Lower lobe of right lung (tissue), 2 donors: ENCODE measurements at regions not wholly inside any gene's neighbourhood (a gene's known extent, or its start where the extent isn't known, plus 50 kb on each side); places are given as distances from the start of the nearest gene placed in this dataset.
A peak's percentile ranks its signal among the peaks of the same experiment; 100 is the strongest.
"Not testable (repeated sequence)": the region's sequence is repeated elsewhere in the genome, so short reads cannot be mapped to it uniquely, and the experiment has no call there.

Experiments
- ATAC-seq, 2 donors: fragments of 200-7000 bp; cut with Tn5 transposase; one replicate each; pipeline ENCODE4 v1.9.1; 2020 to 2022; ENCODE audit warnings: mild to moderate bottlenecking in 2 of 2, moderate library complexity in 2 of 2
- DNase-seq: peaks from one replicate; pipeline ENCODE4 v3.0.0-alpha.2; 2020
- H3K27ac ChIP-seq: fragments of 200-600 bp; one replicate; pipeline ENCODE4 v1.8.0; 2022
- H3K27me3 ChIP-seq: fragments of 200-600 bp; one replicate; pipeline ENCODE4 v1.8.0; 2022; ENCODE audit warnings: low read depth
- H3K36me3 ChIP-seq: fragments of 200-600 bp; one replicate; pipeline ENCODE4 v1.8.0; 2022; ENCODE audit warnings: mild to moderate bottlenecking
- H3K4me1 ChIP-seq: fragments of 200-600 bp; one replicate; pipeline ENCODE4 v1.8.0; 2022
- H3K4me3 ChIP-seq: fragments of 200-600 bp; one replicate; pipeline ENCODE4 v1.8.0; 2022; ENCODE audit warnings: mild to moderate bottlenecking
- H3K9me3 ChIP-seq: fragments of 200-600 bp; one replicate; pipeline ENCODE4 v1.8.0; 2022
- intact Hi-C: fragments of 100-400 bp; cut with DNase I; formaldehyde crosslinking; loops from one replicate; pipeline ENCODE4 v1.11.0; 2022
- TF ChIP-seq, protein P1 (sequence below): fragments of 200-600 bp; IDR thresholded peaks from one replicate; pipeline ENCODE4 v1.8.0; 2022; ENCODE audit warnings: antibody characterized with exemption, mild to moderate bottlenecking
- donor health status: DM: no; HTN: yes; CAD: no; lungs with severe emphysema.

DNA sequence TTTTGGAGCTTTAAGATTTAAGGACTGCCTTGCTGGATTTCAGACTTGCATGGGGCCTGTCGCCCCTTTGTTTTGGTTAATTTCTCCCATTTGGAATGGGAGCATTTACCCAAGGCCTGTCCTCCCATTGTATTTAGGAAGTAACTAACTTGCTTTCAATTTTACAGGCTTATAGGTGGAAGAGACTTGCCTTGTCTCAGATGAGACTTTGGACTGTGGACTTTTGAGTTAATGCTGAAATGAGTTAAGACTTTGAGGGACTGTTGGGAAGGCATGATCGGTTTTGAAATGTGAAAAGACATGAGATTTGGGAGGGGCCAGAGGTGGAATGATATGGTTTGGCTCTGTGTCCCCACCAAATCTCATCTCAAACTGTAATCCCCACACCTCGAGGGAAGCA is 56.5 kb upstream of the TNFSF10 start:
- H3K36me3 ChIP-seq, ATAC-seq, H3K9me3 ChIP-seq, H3K27me3 ChIP-seq, DNase-seq, intact Hi-C loops, H3K4me3 ChIP-seq: not testable (repeated sequence)
- Histone ChIP-seq H3K27ac (peak overlapping the region; percentile 73), H3K4me1 (peaks cover 36% of the 10 kb centered on the region)

GRCh38 chr3:172578714-172579113 is 55.5 kb upstream of the TNFSF10 start:
- H3K27ac ChIP-seq: peak overlapping the region; percentile 21
- H3K4me3 ChIP-seq, H3K9me3 ChIP-seq, H3K36me3 ChIP-seq, ATAC-seq, intact Hi-C loops, H3K27me3 ChIP-seq, DNase-seq: not testable (repeated sequence)
- H3K4me1 ChIP-seq: peaks cover 36% of the 10 kb centered on the region

- Histone ChIP-seq H3K4me1 (peaks cover 36% of the 10 kb centered on the region), H3K27ac (peak overlapping the region; percentile 21), H3K4me3 (no peak overlapping the region), H3K9me3 (no peaks in the 10 kb centered on the region), H3K27me3 (no peaks in the 10 kb centered on the region), H3K36me3 (no peaks in the 10 kb centered on the region)
- DNase-seq (no peak), ATAC-seq (no peak)
- intact Hi-C loops: no loop called here
- TF ChIP-seq, protein P1, sequence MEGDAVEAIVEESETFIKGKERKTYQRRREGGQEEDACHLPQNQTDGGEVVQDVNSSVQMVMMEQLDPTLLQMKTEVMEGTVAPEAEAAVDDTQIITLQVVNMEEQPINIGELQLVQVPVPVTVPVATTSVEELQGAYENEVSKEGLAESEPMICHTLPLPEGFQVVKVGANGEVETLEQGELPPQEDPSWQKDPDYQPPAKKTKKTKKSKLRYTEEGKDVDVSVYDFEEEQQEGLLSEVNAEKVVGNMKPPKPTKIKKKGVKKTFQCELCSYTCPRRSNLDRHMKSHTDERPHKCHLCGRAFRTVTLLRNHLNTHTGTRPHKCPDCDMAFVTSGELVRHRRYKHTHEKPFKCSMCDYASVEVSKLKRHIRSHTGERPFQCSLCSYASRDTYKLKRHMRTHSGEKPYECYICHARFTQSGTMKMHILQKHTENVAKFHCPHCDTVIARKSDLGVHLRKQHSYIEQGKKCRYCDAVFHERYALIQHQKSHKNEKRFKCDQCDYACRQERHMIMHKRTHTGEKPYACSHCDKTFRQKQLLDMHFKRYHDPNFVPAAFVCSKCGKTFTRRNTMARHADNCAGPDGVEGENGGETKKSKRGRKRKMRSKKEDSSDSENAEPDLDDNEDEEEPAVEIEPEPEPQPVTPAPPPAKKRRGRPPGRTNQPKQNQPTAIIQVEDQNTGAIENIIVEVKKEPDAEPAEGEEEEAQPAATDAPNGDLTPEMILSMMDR: no peak
Observed at GRCh38 chr3:172577987-172578570, 54.8 kb upstream of the TNFSF10 start.

- H3K27ac ChIP-seq: no peak overlapping the region
- no peak overlapping the region for H3K4me3 ChIP-seq
- ATAC-seq: no peak
- peaks cover 3% of the 10 kb centered on the region for H3K9me3 ChIP-seq
- H3K4me1 ChIP-seq: peaks cover 21% of the 10 kb centered on the region
- H3K27me3 ChIP-seq: no peaks in the 10 kb centered on the region
- intact Hi-C loops: no loop called here
- H3K36me3 ChIP-seq: no peaks in the 10 kb centered on the region
- TF ChIP-seq, protein P1: no peak
- no peak for DNase-seq
Observed at GRCh38 chr3:172575375-172575774, 52.1 kb upstream of the TNFSF10 start.

- Histone ChIP-seq H3K9me3 (peaks cover 3% of the 10 kb centered on the region), H3K27me3 (no peaks in the 10 kb centered on the region), H3K4me3 (no peak overlapping the region), H3K27ac (no peak overlapping the region), H3K36me3 (no peaks in the 10 kb centered on the region), H3K4me1 (peaks cover 8% of the 10 kb centered on the region)
- intact Hi-C loops: no loop called here
- DNase-seq (no peak), ATAC-seq (no peak)
- TF ChIP-seq, protein P1: no peak
Observed at GRCh38 chr3:172573422-172573821, 50.2 kb upstream of the TNFSF10 start.
